ENCODE measurements at regions not wholly inside any gene's neighbourhood (a gene's known extent, or its start where the extent isn't known, plus 50 kb on each side); places are given as distances from the start of the nearest gene placed in this dataset.
"Not testable (repeated sequence)": the region's sequence is repeated elsewhere in the genome, so short reads cannot be mapped to it uniquely, and the experiment has no call there.

DNA sequence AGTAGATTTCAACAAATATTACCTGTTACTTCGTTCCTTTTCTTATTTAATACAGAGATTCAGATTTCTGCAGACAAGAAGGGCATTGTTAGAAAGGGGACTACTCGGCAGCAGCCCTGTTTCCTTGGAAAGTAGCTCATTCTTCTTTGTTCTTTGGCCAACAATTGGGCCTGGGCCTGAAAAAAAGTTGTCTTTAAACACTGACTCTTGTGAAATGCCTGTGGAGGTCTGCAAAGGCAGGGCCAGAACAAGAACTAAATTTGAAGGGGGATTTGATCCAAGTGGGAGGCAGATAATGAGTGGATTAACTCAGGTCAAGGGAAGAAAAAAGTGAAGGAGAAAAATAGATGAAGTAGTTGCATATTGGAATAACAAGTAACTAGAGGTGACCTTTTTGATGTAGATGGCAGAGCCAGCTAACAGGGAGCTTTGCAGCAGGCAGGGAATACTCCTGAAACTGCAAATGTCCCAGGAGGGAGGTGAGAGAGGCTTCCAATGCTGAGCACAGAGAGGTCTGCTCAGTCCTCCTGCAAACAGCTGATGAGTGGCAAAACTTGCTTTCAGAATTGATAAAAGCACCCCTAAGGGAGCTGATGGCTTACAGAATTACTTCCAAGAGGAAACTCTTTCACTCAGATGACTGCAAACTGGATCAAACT is 393.2 kb upstream of the HS3ST1 start:
- Histone ChIP-seq H3K27ac (ENCODE audit: low read depth, low read length) (no peak overlapping the region), H3K36me3 (ENCODE audit: insufficient read depth, low read length) (no peaks in the 10 kb centered on the region), H3K4me1 (ENCODE audit: insufficient read depth, low read length) (no peaks in the 10 kb centered on the region), H3K4me3 (ENCODE audit: low read length) (no peak overlapping the region), H3K9me3 (ENCODE audit: low read length) (no peaks in the 10 kb centered on the region), H3K27me3 (ENCODE audit: insufficient read depth, low read length, poor library complexity, severe bottlenecking) (no peaks in the 10 kb centered on the region)
- ChIA-PET POLR2A (interaction anchor here (0.6 kb wide), 1 partner anchor 225 kb away, joined by 4 read pairs; no protein-coding TSS in a partner anchor), CTCF (no interaction called here)
- H3K27me3 Mint-ChIP-seq: no peaks in the 10 kb centered on the region
- DNase-seq: no peak
- no peak overlapping the region for H3K27ac Mint-ChIP-seq
- H3K4me1 Mint-ChIP-seq: no peaks in the 10 kb centered on the region
- no peak overlapping the region for H3K4me3 Mint-ChIP-seq
- peaks cover 0 to 48% (median 7%) of the 10 kb centered on the region in 5 donors for H3K9me3 Mint-ChIP-seq
- no peaks in the 10 kb centered on the region for H3K36me3 Mint-ChIP-seq

DNA sequence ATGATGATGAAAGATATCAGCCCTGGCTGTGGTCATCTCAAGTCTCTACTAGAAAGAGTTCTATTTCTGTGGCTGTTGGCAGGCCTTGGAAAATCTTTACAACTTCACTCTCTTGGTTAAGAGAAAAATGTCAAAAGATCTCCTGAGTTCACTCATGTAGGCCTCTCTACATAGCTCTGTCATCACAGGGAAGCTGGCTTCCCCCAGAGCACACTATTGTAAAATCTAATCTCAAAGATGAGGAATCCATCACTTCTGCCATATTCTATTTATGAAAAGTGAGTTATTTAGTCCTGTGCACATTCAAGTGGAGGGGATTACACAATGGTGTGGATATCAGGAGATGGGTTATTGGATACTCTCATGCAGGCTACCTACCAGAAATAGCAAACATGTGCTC is 388.4 kb upstream of the HS3ST1 start:
- Histone ChIP-seq H3K4me3 (ENCODE audit: low read length) (no peak overlapping the region), H3K27ac (ENCODE audit: low read depth, low read length) (no peak overlapping the region), H3K4me1 (ENCODE audit: insufficient read depth, low read length) (no peaks in the 10 kb centered on the region), H3K9me3 (ENCODE audit: low read length) (no peaks in the 10 kb centered on the region), H3K36me3 (ENCODE audit: insufficient read depth, low read length) (no peaks in the 10 kb centered on the region), H3K27me3 (ENCODE audit: insufficient read depth, low read length, poor library complexity, severe bottlenecking) (no peaks in the 10 kb centered on the region)
- no peak for DNase-seq
- Mint-ChIP-seq H3K36me3 (no peaks in the 10 kb centered on the region), H3K9me3 (peaks cover 0 to 13% (median 3%) of the 10 kb centered on the region in 5 donors), H3K27me3 (no peaks in the 10 kb centered on the region), H3K4me1 (no peaks in the 10 kb centered on the region), H3K4me3 (no peak overlapping the region), H3K27ac (no peak overlapping the region)
- POLR2A ChIA-PET: no interaction called here
- CTCF ChIA-PET: no interaction called here

DNA sequence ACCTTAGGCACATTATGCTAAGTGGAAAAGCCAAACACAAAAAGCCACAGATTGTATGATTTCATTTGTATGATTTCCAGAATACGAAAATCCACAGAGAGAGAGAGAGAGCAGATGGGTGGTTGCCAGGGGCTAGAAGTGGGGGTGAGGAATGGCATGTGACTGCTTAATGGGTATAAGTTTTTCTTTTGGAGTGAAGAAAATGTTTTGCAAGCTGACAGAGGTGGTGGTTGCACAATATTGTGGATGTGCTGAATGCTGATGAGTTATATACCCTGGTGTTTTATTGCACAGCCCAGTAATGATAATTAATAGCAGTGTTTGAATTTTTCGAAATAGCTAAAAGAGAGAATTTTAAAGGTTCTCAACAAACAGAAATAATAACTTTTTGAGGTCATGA is 386.1 kb upstream of the HS3ST1 start:
- Mint-ChIP-seq H3K4me1 (no peaks in the 10 kb centered on the region), H3K9me3 (peaks cover 0 to 13% (median 0%) of the 10 kb centered on the region in 5 donors), H3K4me3 (no peak overlapping the region), H3K27ac (no peak overlapping the region), H3K36me3 (no peaks in the 10 kb centered on the region), H3K27me3 (no peaks in the 10 kb centered on the region)
- Histone ChIP-seq H3K27ac (ENCODE audit: low read depth, low read length) (no peak overlapping the region), H3K4me3 (ENCODE audit: low read length) (no peak overlapping the region), H3K27me3 (ENCODE audit: insufficient read depth, low read length, poor library complexity, severe bottlenecking) (no peaks in the 10 kb centered on the region), H3K36me3 (ENCODE audit: insufficient read depth, low read length) (no peaks in the 10 kb centered on the region), H3K4me1 (ENCODE audit: insufficient read depth, low read length) (no peaks in the 10 kb centered on the region), H3K9me3 (ENCODE audit: low read length) (no peaks in the 10 kb centered on the region)
- ChIA-PET POLR2A (no interaction called here), CTCF (no interaction called here)
- no peak for DNase-seq

DNA sequence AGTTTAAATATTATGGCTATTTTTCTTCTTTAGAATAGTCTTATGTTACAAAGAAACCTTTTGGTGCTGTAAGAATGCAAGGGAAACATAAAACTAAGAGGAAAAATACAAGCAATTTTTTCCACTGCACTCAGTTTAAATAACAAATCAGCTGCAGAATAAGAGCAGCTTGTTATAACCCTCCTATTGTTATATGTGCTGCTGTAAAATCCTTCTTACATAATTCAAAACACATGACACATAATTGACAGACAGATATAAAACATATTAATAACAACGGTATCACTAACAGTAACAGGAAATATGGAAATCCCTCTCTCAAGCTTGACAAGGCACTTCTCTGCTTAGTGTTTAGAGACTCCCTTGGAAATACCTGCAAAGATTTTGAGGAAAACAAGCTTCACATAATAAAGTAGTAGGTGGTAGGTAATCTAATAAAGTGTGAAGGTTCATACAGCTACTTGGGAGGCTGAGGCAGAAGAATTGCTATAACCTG is 385.3 kb upstream of the HS3ST1 start:
- no peaks in the 10 kb centered on the region for H3K27me3 ChIP-seq (ENCODE audit: insufficient read depth, low read length, poor library complexity, severe bottlenecking)
- peaks cover 0 to 9% (median 0%) of the 10 kb centered on the region in 5 donors for H3K9me3 Mint-ChIP-seq
- no peaks in the 10 kb centered on the region for H3K9me3 ChIP-seq (ENCODE audit: low read length)
- no peak for DNase-seq
- H3K27me3 Mint-ChIP-seq: no peaks in the 10 kb centered on the region
- ChIA-PET CTCF (no interaction called here), POLR2A (no interaction called here)
- no peak overlapping the region for H3K4me3 ChIP-seq (ENCODE audit: low read length)
- H3K27ac Mint-ChIP-seq: no peak overlapping the region
- no peaks in the 10 kb centered on the region for H3K4me1 Mint-ChIP-seq
- no peak overlapping the region for H3K27ac ChIP-seq (ENCODE audit: low read depth, low read length)
- no peaks in the 10 kb centered on the region for H3K36me3 ChIP-seq (ENCODE audit: insufficient read depth, low read length)
- no peaks in the 10 kb centered on the region for H3K36me3 Mint-ChIP-seq
- H3K4me1 ChIP-seq (ENCODE audit: insufficient read depth, low read length): no peaks in the 10 kb centered on the region
- H3K4me3 Mint-ChIP-seq: no peak overlapping the region

DNA sequence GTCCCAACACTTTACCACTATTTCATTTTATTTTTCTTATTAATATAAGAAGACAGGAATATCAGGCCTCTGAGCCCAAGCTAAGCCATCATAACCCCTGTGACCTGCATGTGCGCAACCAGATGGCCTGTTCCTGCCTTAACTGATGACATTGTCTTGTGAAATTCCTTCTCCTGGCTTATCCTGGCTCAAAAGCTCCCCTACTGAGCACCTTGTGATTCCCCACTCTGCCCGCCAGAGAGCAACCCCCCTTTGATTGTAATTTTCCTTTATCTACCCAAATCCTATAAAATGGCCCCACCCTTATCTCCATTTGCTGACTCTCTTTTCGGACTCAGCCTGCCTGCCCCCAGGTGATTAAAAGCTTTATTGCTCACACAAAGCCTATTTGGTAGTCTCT is 382.8 kb upstream of the HS3ST1 start:
- CTCF ChIA-PET: not testable (repeated sequence)

DNA sequence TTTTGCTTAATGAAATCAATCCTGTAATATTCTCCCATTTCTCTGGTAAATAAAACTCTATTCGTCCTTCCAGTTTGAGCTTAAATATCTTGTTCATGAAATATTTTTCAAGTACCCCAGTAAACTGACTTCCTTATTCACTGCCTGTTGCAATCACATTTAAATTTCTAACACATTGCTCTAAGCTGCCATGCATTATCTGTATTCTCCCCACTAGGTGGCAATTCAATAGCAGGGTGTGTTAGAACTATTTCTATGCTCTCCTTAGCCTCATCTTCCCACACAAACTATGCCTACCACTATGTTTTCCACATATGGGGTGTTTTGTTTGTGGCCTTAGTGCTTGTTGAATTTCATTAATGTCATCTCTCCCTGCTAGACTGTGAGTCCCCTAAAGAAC is 377.1 kb upstream of the HS3ST1 start:
- Histone ChIP-seq H3K36me3 (ENCODE audit: insufficient read depth, low read length) (no peaks in the 10 kb centered on the region), H3K9me3 (ENCODE audit: low read length) (no peaks in the 10 kb centered on the region), H3K4me1 (ENCODE audit: insufficient read depth, low read length) (no peaks in the 10 kb centered on the region), H3K27ac (ENCODE audit: low read depth, low read length) (no peak overlapping the region), H3K27me3 (ENCODE audit: insufficient read depth, low read length, poor library complexity, severe bottlenecking) (no peaks in the 10 kb centered on the region), H3K4me3 (ENCODE audit: low read length) (no peak overlapping the region)
- H3K36me3 Mint-ChIP-seq: no peaks in the 10 kb centered on the region
- peaks cover 0 to 3% (median 0%) of the 10 kb centered on the region in 5 donors for H3K9me3 Mint-ChIP-seq
- H3K4me1 Mint-ChIP-seq: no peaks in the 10 kb centered on the region
- ChIA-PET CTCF (no interaction called here), POLR2A (interaction anchor here (0.6 kb wide), 1 partner anchor 43 kb away, joined by 9 read pairs; no protein-coding TSS in a partner anchor)
- no peaks in the 10 kb centered on the region for H3K27me3 Mint-ChIP-seq
- no peak overlapping the region for H3K27ac Mint-ChIP-seq
- DNase-seq: no peak
- H3K4me3 Mint-ChIP-seq: no peak overlapping the region

More for the DNA sequence above, 382.8 kb upstream of the HS3ST1 start:
- H3K27ac ChIP-seq (ENCODE audit: low read depth, low read length); H3K4me3 Mint-ChIP-seq; POLR2A ChIA-PET; H3K27me3 ChIP-seq (ENCODE audit: insufficient read depth, low read length, poor library complexity, severe bottlenecking); H3K9me3 Mint-ChIP-seq; DNase-seq; H3K4me1 Mint-ChIP-seq; H3K4me3 ChIP-seq (ENCODE audit: low read length); H3K27me3 Mint-ChIP-seq; H3K36me3 ChIP-seq (ENCODE audit: insufficient read depth, low read length); H3K9me3 ChIP-seq (ENCODE audit: low read length); H3K36me3 Mint-ChIP-seq; H3K4me1 ChIP-seq (ENCODE audit: insufficient read depth, low read length); H3K27ac Mint-ChIP-seq: not testable (repeated sequence)

DNA sequence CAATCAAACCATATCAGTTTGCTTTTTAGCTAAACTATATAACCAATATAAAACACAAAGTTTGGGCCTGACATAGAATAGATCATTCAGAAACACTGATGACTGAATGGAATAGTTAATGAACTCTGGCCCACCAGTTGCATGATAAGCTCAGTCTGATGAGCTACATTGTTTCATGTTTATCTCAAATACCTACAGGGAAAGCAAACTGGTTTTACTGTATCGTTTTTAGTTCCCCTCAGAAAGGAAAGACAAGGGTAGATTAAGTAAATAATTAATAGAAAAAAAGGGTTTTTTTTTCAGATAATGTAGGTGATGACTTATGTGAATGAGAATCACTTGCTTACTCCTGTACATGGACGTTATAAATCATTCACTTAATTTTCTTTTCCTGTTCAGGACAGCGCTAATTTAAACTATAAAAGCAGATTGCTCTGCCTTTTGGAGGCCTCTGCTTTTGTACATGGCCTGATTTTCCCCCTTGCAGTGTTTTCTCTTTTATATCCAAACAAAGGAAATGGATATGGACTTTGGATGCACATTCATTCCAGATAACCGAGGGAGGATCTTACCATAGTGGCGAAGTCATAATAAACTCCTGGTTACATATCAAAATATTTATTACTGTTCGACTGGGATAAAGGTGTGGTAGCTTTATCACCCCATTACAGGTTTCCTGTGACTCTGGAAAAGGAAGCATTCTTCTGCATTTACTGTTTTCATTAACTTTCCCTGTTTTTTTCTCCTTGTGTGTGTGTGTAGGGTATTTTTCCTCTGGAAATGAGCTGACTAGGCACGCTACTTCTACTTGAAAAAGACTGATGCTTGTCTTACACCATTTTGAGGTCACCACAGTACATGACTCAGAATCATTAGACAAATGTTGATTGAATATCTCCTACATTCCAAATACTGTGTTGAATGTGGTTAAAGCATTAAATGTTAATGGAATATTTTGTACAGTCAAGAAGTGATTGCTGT is 373.1 kb upstream of the HS3ST1 start:
- Mint-ChIP-seq H3K27ac (no peak overlapping the region), H3K27me3 (no peaks in the 10 kb centered on the region), H3K4me1 (no peaks in the 10 kb centered on the region), H3K9me3 (peaks cover 0 to 3% (median 0%) of the 10 kb centered on the region in 5 donors), H3K4me3 (no peak overlapping the region), H3K36me3 (no peaks in the 10 kb centered on the region)
- H3K36me3 ChIP-seq (ENCODE audit: insufficient read depth, low read length): no peaks in the 10 kb centered on the region
- H3K4me1 ChIP-seq (ENCODE audit: insufficient read depth, low read length): no peaks in the 10 kb centered on the region
- H3K9me3 ChIP-seq (ENCODE audit: low read length): no peaks in the 10 kb centered on the region
- H3K27me3 ChIP-seq (ENCODE audit: insufficient read depth, low read length, poor library complexity, severe bottlenecking): no peaks in the 10 kb centered on the region
- ChIA-PET POLR2A (no interaction called here), CTCF (no interaction called here)
- H3K27ac ChIP-seq (ENCODE audit: low read depth, low read length): no peak overlapping the region
- no peak for DNase-seq
- H3K4me3 ChIP-seq (ENCODE audit: low read length): no peak overlapping the region

DNA sequence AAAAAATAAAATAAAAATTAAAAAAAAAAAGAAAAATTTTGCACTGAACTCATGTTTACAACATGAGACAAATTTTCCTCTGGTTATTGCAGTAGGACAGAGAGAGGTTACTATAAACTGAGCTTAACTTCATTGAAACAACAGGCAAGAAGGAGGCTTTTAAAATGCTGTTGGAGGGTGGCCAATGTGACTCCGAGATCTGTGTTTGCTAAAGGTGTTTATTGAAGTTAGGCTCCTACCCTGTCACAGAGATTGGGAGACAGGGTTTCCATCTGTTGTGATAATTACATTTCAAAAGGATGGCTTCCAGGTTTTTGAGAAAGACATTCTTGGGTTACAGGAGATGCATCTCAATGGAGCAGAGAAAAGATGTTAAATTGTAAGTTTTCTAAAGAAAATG is 370.5 kb upstream of the HS3ST1 start:
- Histone ChIP-seq H3K9me3 (ENCODE audit: low read length) (no peaks in the 10 kb centered on the region), H3K36me3 (ENCODE audit: insufficient read depth, low read length) (no peaks in the 10 kb centered on the region), H3K4me1 (ENCODE audit: insufficient read depth, low read length) (no peaks in the 10 kb centered on the region), H3K4me3 (ENCODE audit: low read length) (no peak overlapping the region), H3K27ac (ENCODE audit: low read depth, low read length) (no peak overlapping the region), H3K27me3 (ENCODE audit: insufficient read depth, low read length, poor library complexity, severe bottlenecking) (no peaks in the 10 kb centered on the region)
- H3K27ac Mint-ChIP-seq: no peak overlapping the region
- H3K4me3 Mint-ChIP-seq: no peak overlapping the region
- CTCF ChIA-PET: no interaction called here
- H3K4me1 Mint-ChIP-seq: no peaks in the 10 kb centered on the region
- H3K36me3 Mint-ChIP-seq: no peaks in the 10 kb centered on the region
- DNase-seq: no peak
- no peaks in the 10 kb centered on the region for H3K27me3 Mint-ChIP-seq
- POLR2A ChIA-PET: no interaction called here
- peaks cover 0 to 3% (median 2%) of the 10 kb centered on the region in 5 donors for H3K9me3 Mint-ChIP-seq
